SK-N-SH treated with all-trans-retinoic acid at 6 μM for 48 hours (cell line): ENCODE measurements at regions not wholly inside any gene's neighbourhood (a gene's known extent, or its start where the extent isn't known, plus 50 kb on each side); places are given as distances from the start of the nearest gene placed in this dataset.

Source experiments
- ARNTL ChIP-seq: fragments of 450-650 bp; formaldehyde crosslinking; IDR thresholded peaks from 2 replicates; pipeline ENCODE4 v1.5.0; 2020; ENCODE audit warnings: low read depth, mild to moderate bottlenecking, moderate library complexity, borderline replicate concordance
- BACH2 ChIP-seq: fragments of 250-450 bp; sonication (Bioruptor Pico); IDR thresholded peaks from 2 replicates; pipeline ENCODE4 v1.9.0; 2021; ENCODE audit warnings: mild to moderate bottlenecking, borderline replicate concordance
- CSDC2 ChIP-seq: fragments of 250-450 bp; sonication (Bioruptor Pico); IDR thresholded peaks from 2 replicates; pipeline ENCODE4 v1.5.0; 2020; ENCODE audit warnings: mild to moderate bottlenecking, moderate library complexity
- PPARA ChIP-seq: fragments of 250-450 bp; sonication (Bioruptor Pico); IDR thresholded peaks from 2 replicates; pipeline ENCODE4 v1.5.0; 2020; ENCODE audit warnings: mild to moderate bottlenecking, borderline replicate concordance
- RARB ChIP-seq: fragments of 250-450 bp; sonication (Bioruptor Pico); IDR thresholded peaks from 2 replicates; pipeline ENCODE4 v1.8.0; 2021; ENCODE audit warnings: mild to moderate bottlenecking, moderate library complexity
- TOX ChIP-seq: fragments of 250-450 bp; sonication (Bioruptor Pico); IDR thresholded peaks from 2 replicates; pipeline ENCODE4 v1.8.0; 2021; ENCODE audit warnings: mild to moderate bottlenecking, moderate library complexity, borderline replicate concordance
- ZC3H10 ChIP-seq: fragments of 250-450 bp; sonication (Bioruptor Pico); IDR thresholded peaks from 2 replicates; pipeline ENCODE4 v1.5.1; 2021; ENCODE audit warnings: mild to moderate bottlenecking, moderate library complexity
- ZFP30 ChIP-seq: fragments of 450-650 bp; formaldehyde crosslinking; IDR thresholded peaks from 2 replicates; pipeline ENCODE4 v1.5.0; 2022; ENCODE audit warnings: mild to moderate bottlenecking, moderate library complexity
- ZNF565 ChIP-seq: fragments of 450-650 bp; formaldehyde crosslinking; conservative IDR thresholded peaks from 2 replicates; pipeline ENCODE4 v1.5.0; 2020; ENCODE audit warnings: low read depth, mild to moderate bottlenecking, moderate library complexity
- ZNF8 ChIP-seq: fragments of 450-650 bp; formaldehyde crosslinking; IDR thresholded peaks from 2 replicates; pipeline ENCODE4 v1.5.0; 2020; ENCODE audit warnings: mild to moderate bottlenecking, moderate library complexity
- TF ChIP-seq, protein P1 (sequence below): fragments of 250-450 bp; sonication (Bioruptor Pico); IDR thresholded peaks from 2 replicates; pipeline ENCODE4 v1.8.0; 2020; ENCODE audit warnings: mild to moderate bottlenecking, moderate library complexity, borderline replicate concordance
- TF ChIP-seq, protein P2 (sequence below): fragments of 250-450 bp; sonication (Bioruptor Pico); IDR thresholded peaks from 2 replicates; pipeline ENCODE4 v1.5.1; 2020; ENCODE audit warnings: low read depth, mild to moderate bottlenecking, moderate library complexity

DNA sequence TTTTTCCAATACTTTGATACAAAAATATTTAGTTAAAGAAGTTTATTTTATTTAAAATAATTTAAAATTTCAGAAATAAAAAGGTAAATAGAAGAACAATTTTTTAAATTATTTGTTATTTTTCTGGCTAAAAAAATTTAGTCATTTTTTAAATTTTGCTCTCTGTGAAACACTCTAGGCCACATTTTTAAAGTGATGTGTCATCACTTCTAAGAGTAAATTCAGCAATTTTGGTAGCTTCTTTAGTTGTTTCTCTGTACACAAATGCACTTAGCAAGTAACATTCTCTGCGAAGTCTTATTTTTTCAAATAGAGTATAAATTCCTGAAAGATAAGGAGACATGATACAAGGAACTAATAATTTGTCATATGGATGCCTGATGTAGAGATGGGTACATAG is 760.0 kb upstream of the PRMT6 start:
- TF ChIP-seq BACH2 (CRISPR knock-in tag) (no peak), ZNF565 (CRISPR knock-in tag) (no peak), CSDC2 (CRISPR knock-in tag) (no peak), ZFP30 (CRISPR knock-in tag) (no peak), ZNF8 (CRISPR knock-in tag) (no peak), PPARA (CRISPR knock-in tag) (no peak), ARNTL (no peak), RARB (CRISPR knock-in tag) (no peak), ZC3H10 (CRISPR knock-in tag) (no peak), TOX (CRISPR knock-in tag) (no peak)
- TF ChIP-seq, protein P1, sequence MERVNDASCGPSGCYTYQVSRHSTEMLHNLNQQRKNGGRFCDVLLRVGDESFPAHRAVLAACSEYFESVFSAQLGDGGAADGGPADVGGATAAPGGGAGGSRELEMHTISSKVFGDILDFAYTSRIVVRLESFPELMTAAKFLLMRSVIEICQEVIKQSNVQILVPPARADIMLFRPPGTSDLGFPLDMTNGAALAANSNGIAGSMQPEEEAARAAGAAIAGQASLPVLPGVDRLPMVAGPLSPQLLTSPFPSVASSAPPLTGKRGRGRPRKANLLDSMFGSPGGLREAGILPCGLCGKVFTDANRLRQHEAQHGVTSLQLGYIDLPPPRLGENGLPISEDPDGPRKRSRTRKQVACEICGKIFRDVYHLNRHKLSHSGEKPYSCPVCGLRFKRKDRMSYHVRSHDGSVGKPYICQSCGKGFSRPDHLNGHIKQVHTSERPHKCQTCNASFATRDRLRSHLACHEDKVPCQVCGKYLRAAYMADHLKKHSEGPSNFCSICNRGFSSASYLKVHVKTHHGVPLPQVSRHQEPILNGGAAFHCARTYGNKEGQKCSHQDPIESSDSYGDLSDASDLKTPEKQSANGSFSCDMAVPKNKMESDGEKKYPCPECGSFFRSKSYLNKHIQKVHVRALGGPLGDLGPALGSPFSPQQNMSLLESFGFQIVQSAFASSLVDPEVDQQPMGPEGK = no peak
- TF ChIP-seq, protein P2, sequence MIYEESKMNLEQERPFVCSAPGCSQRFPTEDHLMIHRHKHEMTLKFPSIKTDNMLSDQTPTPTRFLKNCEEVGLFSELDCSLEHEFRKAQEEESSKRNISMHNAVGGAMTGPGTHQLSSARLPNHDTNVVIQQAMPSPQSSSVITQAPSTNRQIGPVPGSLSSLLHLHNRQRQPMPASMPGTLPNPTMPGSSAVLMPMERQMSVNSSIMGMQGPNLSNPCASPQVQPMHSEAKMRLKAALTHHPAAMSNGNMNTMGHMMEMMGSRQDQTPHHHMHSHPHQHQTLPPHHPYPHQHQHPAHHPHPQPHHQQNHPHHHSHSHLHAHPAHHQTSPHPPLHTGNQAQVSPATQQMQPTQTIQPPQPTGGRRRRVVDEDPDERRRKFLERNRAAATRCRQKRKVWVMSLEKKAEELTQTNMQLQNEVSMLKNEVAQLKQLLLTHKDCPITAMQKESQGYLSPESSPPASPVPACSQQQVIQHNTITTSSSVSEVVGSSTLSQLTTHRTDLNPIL = no peak
